ENCODE measurements at regions not wholly inside any gene's neighbourhood (a gene's known extent, or its start where the extent isn't known, plus 50 kb on each side); places are given as distances from the start of the nearest gene placed in this dataset.

- WGBS: 68% methylated on average over 2 of the region's 2 CpGs
- Histone ChIP-seq H3K9ac (ENCODE audit: low read depth in 1 of 2, low read length in 2 of 2) (no peak overlapping the region), H3K36me3 (ENCODE audit: control insufficient read depth in 4 of 4, insufficient read depth in 3 of 4, low read depth in 1 of 4, low read length in 3 of 4) (no peaks in the 10 kb centered on the region), H3K4me1 (ENCODE audit: control insufficient read depth in 4 of 4, insufficient read depth in 4 of 4, low read length in 3 of 4) (peaks cover 0 to 21% (median 16%) of the 10 kb centered on the region in 4 donors), H3K4me3 (ENCODE audit: low read depth in 1 of 3, low read length in 3 of 3) (no peak overlapping the region), H3K27me3 (ENCODE audit: control insufficient read depth in 4 of 4, insufficient read depth in 4 of 4, low read length in 3 of 4) (no peaks in the 10 kb centered on the region), H3K27ac (ENCODE audit: low read depth in 1 of 2, low read length in 2 of 2) (peak overlapping the region; percentile 82 to 88), H3K9me3 (ENCODE audit: control insufficient read depth in 4 of 4, low read length in 3 of 4) (no peaks in the 10 kb centered on the region)
- DNase-seq (ENCODE audit: low spot score): no peak
- no peak for TF ChIP-seq REST (IDR thresholded peaks at IDR 0.05)
- peak; percentile 42 to 75 for TF ChIP-seq RXRA (IDR thresholded peaks at IDR 0.05)
- TF ChIP-seq EGR1 (IDR thresholded peaks at IDR 0.05; ENCODE audit: low read depth in 2 of 2): no peak
- no peak for TF ChIP-seq HNF4G (IDR thresholded peaks at IDR 0.05)
- no peak for TF ChIP-seq GABPA (IDR thresholded peaks at IDR 0.05 in 1 of 2, conservative IDR thresholded peaks at IDR 0.05 in 1 of 2)
- peak; percentile 87 for TF ChIP-seq ATF3 (IDR thresholded peaks at IDR 0.05)
- no peak for TF ChIP-seq FOXA1 (IDR thresholded peaks at IDR 0.05)
- TF ChIP-seq FOXA2 (IDR thresholded peaks at IDR 0.05): no peak
- TF ChIP-seq JUND (IDR thresholded peaks at IDR 0.05): peak; percentile 53 to 72
- peak; percentile 51 for TF ChIP-seq YY1 (IDR thresholded peaks at IDR 0.05)
- no peak for TF ChIP-seq CTCF (IDR thresholded peaks at IDR 0.05; ENCODE audit: low read depth, low read length, missing input control)
- peak; percentile 12 for TF ChIP-seq MAX (IDR thresholded peaks at IDR 0.05)
- TF ChIP-seq HNF4A (conservative IDR thresholded peaks at IDR 0.05): peak; percentile 67 to 80
- no peak for TF ChIP-seq NR2F2 (IDR thresholded peaks at IDR 0.05)
- peak in 1 of 2 donors; percentile 12 for TF ChIP-seq RAD21 (IDR thresholded peaks at IDR 0.05)
- peak; percentile 7 for TF ChIP-seq SP1 (IDR thresholded peaks at IDR 0.05)
- TF ChIP-seq ZBTB33 (IDR thresholded peaks at IDR 0.05): peak; percentile 44
- no peak for TF ChIP-seq TAF1 (conservative IDR thresholded peaks at IDR 0.05)
These were observed 71.7 kb upstream of the MAP3K4 start for GRCh38 chr6:160919723-160920440.
